GM12878 (cell line): ENCODE measurements at regions not wholly inside any gene's neighbourhood (a gene's known extent, or its start where the extent isn't known, plus 50 kb on each side); places are given as distances from the start of the nearest gene placed in this dataset.

Source experiments
- ASH2L ChIP-seq: fragments of 300-600, 200-600 bp; sonication (generic); IDR thresholded peaks from 2 replicates; pipeline ENCODE4 v1.6.1; 2017; ENCODE audit warnings: low read depth, mild to moderate bottlenecking, borderline replicate concordance
- CBFB ChIP-seq: IDR thresholded peaks from 2 replicates; pipeline ENCODE4 v1.6.1; 2016; ENCODE audit warnings: antibody characterized with exemption, low read depth
- CREB1 ChIP-seq: IDR thresholded peaks from 2 replicates; pipeline ENCODE4 v1.6.1; 2012; ENCODE audit warnings: low read depth, mild to moderate bottlenecking, inconsistent platforms
- CREM ChIP-seq: IDR thresholded peaks from 2 replicates; pipeline ENCODE4 v1.6.1; 2014; ENCODE audit warnings: antibody characterized with exemption, low read depth
- CTCF ChIP-seq, 3 experiments: IDR thresholded peaks in 2 of 3; conservative IDR thresholded peaks in 1 of 3; 2 replicates each; pipeline ENCODE4 v1.5.1; 2011; ENCODE audit warnings: low read depth in 3 of 3, low read length in 3 of 3, mild to moderate bottlenecking in 3 of 3, control low read depth in 2 of 3, moderate library complexity in 2 of 3, inconsistent platforms in 1 of 3, mixed read lengths in 1 of 3; ENCODE audit not compliant: control insufficient read depth in 2 of 3, insufficient read depth in 1 of 3; ENCODE audit errors: extremely low read depth in 1 of 3
- E4F1 ChIP-seq: fragments of 450-650 bp; IDR thresholded peaks from 2 replicates; pipeline ENCODE4 v1.6.1; 2018; ENCODE audit warnings: borderline replicate concordance, mild to moderate bottlenecking; ENCODE audit not compliant: partially characterized antibody
- EP300 ChIP-seq, 2 experiments: fragments of 150-350 bp in 1 of 2; IDR thresholded peaks; 2 replicates each; pipeline ENCODE4 v1.6.1; 2011 to 2012; ENCODE audit warnings: low read depth in 2 of 2, low read length in 2 of 2, borderline replicate concordance in 1 of 2, improper control_type of control experiment in 1 of 2, inconsistent platforms in 1 of 2; ENCODE audit not compliant: control insufficient read depth in 1 of 2
- IRF4 ChIP-seq: IDR thresholded peaks from 2 replicates; pipeline ENCODE4 v1.6.1; 2011; ENCODE audit warnings: low read depth, low read length
- JUND ChIP-seq: IDR thresholded peaks from 2 replicates; pipeline ENCODE4 v1.6.1; 2012; ENCODE audit warnings: low read depth, mild to moderate bottlenecking, low read length, improper control_type of control experiment, moderate library complexity
- NFXL1 ChIP-seq: fragments of 450-650 bp; IDR thresholded peaks from 2 replicates; pipeline ENCODE4 v1.6.1; 2017; ENCODE audit warnings: antibody characterized with exemption, mild to moderate bottlenecking, borderline replicate concordance
- NKRF ChIP-seq: fragments of 450-650 bp; conservative IDR thresholded peaks from 2 replicates; pipeline ENCODE4 v1.6.1; 2017; ENCODE audit warnings: mild to moderate bottlenecking, moderate library complexity
- POLR2A ChIP-seq: IDR thresholded peaks from 2 replicates; pipeline ENCODE4 v1.6.1; 2011; ENCODE audit warnings: low read depth, mild to moderate bottlenecking, low read length
- STAT3 ChIP-seq: IDR thresholded peaks from 2 replicates; pipeline ENCODE4 v1.6.1; 2011; ENCODE audit warnings: low read depth, low read length, improper control_type of control experiment
- ZZZ3 ChIP-seq: IDR thresholded peaks from 2 replicates; pipeline ENCODE4 v1.6.1; 2011; ENCODE audit warnings: low read depth; ENCODE audit not compliant: control insufficient read depth, insufficient read length

- no peak for TF ChIP-seq EP300 (IDR thresholded peaks at IDR 0.05; ENCODE audit: borderline replicate concordance in 1 of 2, control insufficient read depth in 1 of 2, low read depth in 2 of 2, low read length in 2 of 2)
- TF ChIP-seq CTCF (IDR thresholded peaks at IDR 0.05 in 2 of 3, conservative IDR thresholded peaks at IDR 0.05 in 1 of 3; ENCODE audit: control insufficient read depth in 2 of 3, extremely low read depth in 1 of 3, insufficient read depth in 1 of 3, low read depth in 3 of 3, low read length in 3 of 3), result no peak
- no peak for TF ChIP-seq CREM
- TF ChIP-seq CREB1, result no peak
- TF ChIP-seq ZZZ3, result no peak
- TF ChIP-seq NFXL1, result no peak
- TF ChIP-seq NKRF, result no peak
- TF ChIP-seq STAT3, result no peak
- no peak for TF ChIP-seq E4F1
- no peak for TF ChIP-seq CBFB
- TF ChIP-seq ASH2L, result no peak
- TF ChIP-seq JUND, result no peak
- no peak for TF ChIP-seq IRF4
- no peak for TF ChIP-seq POLR2A
Observed at GRCh38 chr6:84847390-84848160, 83.2 kb upstream of the TBX18 start.
